PC-9 (cell line): ENCODE measurements at regions not wholly inside any gene's neighbourhood (a gene's known extent, or its start where the extent isn't known, plus 50 kb on each side); places are given as distances from the start of the nearest gene placed in this dataset.

Experiments
- BruUV-seq: library from RNA; stranded (reverse); fragments of 400-500 nt; replicated peaks from 2 replicates; lab custom pipeline; 2021; lab: Mats Ljungman, UMichigan
- CTCF ChIA-PET: fragments of 300-600 bp; sonication (Branson Sonifier 250); formaldehyde crosslinking; loops from one replicate; lab custom pipeline; 2022; ENCODE audit warnings: antibody characterized with exemption; lab: Charles Lee
- POLR2A ChIA-PET: fragments of 300-600 bp; sonication (Branson Sonifier 250); formaldehyde crosslinking; loops from one replicate; lab custom pipeline; 2022; ENCODE audit warnings: antibody characterized with exemption; ENCODE audit not compliant: unreplicated experiment; lab: Charles Lee
- DNase-seq, 2 experiments: peaks; one replicate each; pipeline versions ENCODE4 v3.0.0 to v3.0.0-alpha.2; 2015 to 2022; ENCODE audit warnings: mixed read lengths in 1 of 2
- H2AFZ ChIP-seq: fragments of 200-600 bp; sonication (generic); 2 replicates; pipeline ENCODE4 v1.8.1; 2017; ENCODE audit warnings: antibody characterized with exemption
- H3F3A ChIP-seq: fragments of 200-600 bp; sonication (generic); 2 replicates; pipeline ENCODE4 v1.8.1; 2017; ENCODE audit warnings: antibody characterized with exemption, mild to moderate bottlenecking, low read depth; ENCODE audit not compliant: insufficient read depth
- H3K27ac ChIP-seq: fragments of 200-600 bp; sonication (generic); 2 replicates; pipeline ENCODE4 v1.6.1; 2016; ENCODE audit warnings: mixed run types
- H3K27me3 ChIP-seq: fragments of 200-600 bp; sonication (generic); 2 replicates; pipeline ENCODE4 v1.6.1; 2016; ENCODE audit warnings: low read depth, mixed run types; ENCODE audit not compliant: insufficient read depth
- H3K36me3 ChIP-seq: fragments of 200-600 bp; sonication (generic); 2 replicates; pipeline ENCODE4 v1.6.1; 2016; ENCODE audit warnings: low read depth, mixed run types
- H3K4me1 ChIP-seq: fragments of 200-600 bp; sonication (generic); replicated peaks from 2 replicates; pipeline ENCODE4 v1.6.1; 2016; ENCODE audit warnings: mixed run types; ENCODE audit not compliant: insufficient read depth
- H3K4me2 ChIP-seq: fragments of 200-600 bp; sonication (generic); 2 replicates; pipeline ENCODE4 v1.6.1; 2017; ENCODE audit warnings: mixed run types
- H3K4me3 ChIP-seq: fragments of 200-600 bp; sonication (generic); 2 replicates; pipeline ENCODE4 v1.6.1; 2016; ENCODE audit warnings: mixed run types
- H3K79me2 ChIP-seq: fragments of 200-600 bp; sonication (generic); 2 replicates; pipeline ENCODE4 v1.6.1; 2017; ENCODE audit warnings: low read depth, mixed run types
- H3K9me2 ChIP-seq: fragments of 200-600 bp; sonication (generic); 2 replicates; pipeline ENCODE4 v1.8.1; 2017; ENCODE audit warnings: mild to moderate bottlenecking; ENCODE audit not compliant: insufficient read depth
- H3K9me3 ChIP-seq: fragments of 200-600 bp; sonication (generic); 2 replicates; pipeline ENCODE4 v1.8.1; 2016; ENCODE audit warnings: low read depth; ENCODE audit not compliant: insufficient read depth
- H4K20me1 ChIP-seq: fragments of 200-600 bp; sonication (generic); 2 replicates; pipeline ENCODE4 v1.8.1; 2017; ENCODE audit not compliant: insufficient read depth
- CTCF ChIP-seq: fragments of 200-600 bp; sonication (generic); conservative IDR thresholded peaks from 2 replicates; pipeline ENCODE4 v1.6.1; 2017; ENCODE audit warnings: mixed run types, antibody characterized with exemption, mild to moderate bottlenecking, moderate library complexity
- EZH2 ChIP-seq: fragments of 200-600 bp; sonication (generic); IDR thresholded peaks from 2 replicates; pipeline ENCODE4 v1.8.0; 2017; ENCODE audit warnings: antibody characterized with exemption, low read depth
- intact Hi-C: fragments of 100-400 bp; cut with micrococcal nuclease; formaldehyde crosslinking; loops from one replicate; pipeline ENCODE4 v1.10.0; 2022; ENCODE audit not compliant: unreplicated experiment

GRCh38 chr2:134143568-134143967 lies 110.3 kb upstream of the MGAT5 start:
- Histone ChIP-seq H2AFZ (no peak overlapping the region), H3K27ac (no peak overlapping the region), H4K20me1 (no peaks in the 10 kb centered on the region), H3K9me2 (no peaks in the 10 kb centered on the region), H3K27me3 (no peaks in the 10 kb centered on the region), H3K36me3 (no peaks in the 10 kb centered on the region), H3K79me2 (no peaks in the 10 kb centered on the region), H3K4me2 (no peak overlapping the region), H3K9me3 (no peaks in the 10 kb centered on the region; the same call in 1 of the 2 replicates), H3K4me1 (peaks cover 11% of the 10 kb centered on the region; the same call in 1 of the 2 replicates), H3F3A (no peaks in the 10 kb centered on the region), H3K4me3 (no peak overlapping the region)
- CTCF ChIA-PET, result no interaction called here
- POLR2A ChIA-PET, result no interaction called here
- intact Hi-C loops, result no loop called here
- TF ChIP-seq CTCF, result no peak
- no peak for TF ChIP-seq EZH2
- DNase-seq, result no peak
- no TSS peak for BruUV-seq

- ChIA-PET POLR2A (no interaction called here), CTCF (no interaction called here)
- Histone ChIP-seq H3K4me3 (no peak overlapping the region), H3K27me3 (no peaks in the 10 kb centered on the region), H3K79me2 (no peaks in the 10 kb centered on the region), H3K27ac (no peak overlapping the region), H3K9me3 (no peaks in the 10 kb centered on the region; the same call in 1 of the 2 replicates), H3K4me2 (no peak overlapping the region), H3K36me3 (no peaks in the 10 kb centered on the region), H3F3A (no peaks in the 10 kb centered on the region), H3K4me1 (peaks cover 11% of the 10 kb centered on the region; the same call in 1 of the 2 replicates), H3K9me2 (no peaks in the 10 kb centered on the region), H4K20me1 (no peaks in the 10 kb centered on the region), H2AFZ (no peak overlapping the region)
- BruUV-seq, result no TSS peak
- intact Hi-C loops, result no loop called here
- TF ChIP-seq EZH2 (no peak), CTCF (no peak)
- no peak for DNase-seq
These were observed 109.7 kb upstream of the MGAT5 start for GRCh38 chr2:134144081-134144596.

GRCh38 chr2:134144651-134145050 lies 109.2 kb upstream of the MGAT5 start:
- CTCF ChIA-PET, result no interaction called here

More at GRCh38 chr2:134144651-134145050, 109.2 kb upstream of the MGAT5 start:
- BruUV-seq, result no TSS peak
- H3K4me3 ChIP-seq, result no peak overlapping the region
- no peaks in the 10 kb centered on the region for H3F3A ChIP-seq
- H3K27ac ChIP-seq, result no peak overlapping the region
- H3K9me3 ChIP-seq, result no peaks in the 10 kb centered on the region; the same call in 1 of the 2 replicates
- DNase-seq, result no peak
- H2AFZ ChIP-seq, result no peak overlapping the region
- H3K9me2 ChIP-seq, result no peaks in the 10 kb centered on the region
- H3K4me1 ChIP-seq, result peaks cover 10% of the 10 kb centered on the region; the same call in 1 of the 2 replicates
- H3K36me3 ChIP-seq, result no peaks in the 10 kb centered on the region
- H3K27me3 ChIP-seq, result no peaks in the 10 kb centered on the region
- intact Hi-C loops, result no loop called here
- POLR2A ChIA-PET, result no interaction called here
- no peak overlapping the region for H3K4me2 ChIP-seq
- H3K79me2 ChIP-seq, result no peaks in the 10 kb centered on the region
- H4K20me1 ChIP-seq, result no peaks in the 10 kb centered on the region
- TF ChIP-seq CTCF (no peak), EZH2 (no peak)
